HEK293 (cell line): ENCODE measurements at regions not wholly inside any gene's neighbourhood (a gene's known extent, or its start where the extent isn't known, plus 50 kb on each side); places are given as distances from the start of the nearest gene placed in this dataset.

Experiments
- CTCF ChIA-PET: fragments of 350-600 bp; formaldehyde crosslinking; extraction: SDS; loops from one replicate; lab custom pipeline; 2021; ENCODE audit warnings: antibody characterized with exemption; lab: Yijun Ruan, JAX
- POLR2A ChIA-PET: fragments of 300-600 bp; formaldehyde crosslinking; extraction: SDS; loops from one replicate; lab custom pipeline; 2020; ENCODE audit warnings: antibody characterized with exemption, inconsistent platforms; lab: Yijun Ruan, JAX
- H3K27ac ChIP-seq: fragments of 200-500 bp; sonication (Bioruptor generic); 2 replicates; pipeline ENCODE4 v1.5.1; 2014; ENCODE audit warnings: low read depth, low read length, control low read depth, inconsistent platforms; ENCODE audit errors: extremely low read depth
- H3K36me3 ChIP-seq, 2 experiments: fragments of 200-500 bp in 1 of 2; sonication (Bioruptor generic) in 1 of 2; 1 replicate in 1 of 2; 2 replicates in 1 of 2; pipeline ENCODE4 v1.5.1; 2014 to 2017; ENCODE audit warnings: inconsistent platforms in 2 of 2, low read length in 2 of 2; ENCODE audit not compliant: control insufficient read depth in 2 of 2, insufficient read depth in 1 of 2
- H3K4me1 ChIP-seq: fragments of 200-500 bp; sonication (Bioruptor generic); 2 replicates; pipeline ENCODE4 v1.5.1; 2014; ENCODE audit warnings: mild to moderate bottlenecking, low read length, inconsistent platforms; ENCODE audit not compliant: control insufficient read depth, insufficient read depth
- H3K4me3 ChIP-seq: 2 replicates; pipeline ENCODE4 v1.5.1; 2011; ENCODE audit warnings: low read depth, mild to moderate bottlenecking, control low read depth, low read length, moderate library complexity
- H3K9me3 ChIP-seq: fragments of 200-500 bp; sonication (Bioruptor generic); 2 replicates; pipeline ENCODE4 v1.5.1; 2014; ENCODE audit warnings: low read depth, low read length, inconsistent platforms; ENCODE audit not compliant: control insufficient read depth, insufficient read depth
- BCL11A ChIP-seq: fragments of 450-650 bp; formaldehyde crosslinking; IDR thresholded peaks from 2 replicates; pipeline ENCODE4 v1.5.1; 2016; ENCODE audit warnings: low read depth, missing biosample characterization, missing genetic modification characterization
- KLF10 ChIP-seq: fragments of 450-650 bp; IDR thresholded peaks from 2 replicates; pipeline ENCODE4 v1.5.1; 2018; ENCODE audit warnings: missing biosample characterization, mild to moderate bottlenecking, missing genetic modification characterization
- KLF7 ChIP-seq: fragments of 450-650 bp; formaldehyde crosslinking; IDR thresholded peaks from 2 replicates; pipeline ENCODE4 v1.5.1; 2016; ENCODE audit warnings: missing biosample characterization, missing genetic modification characterization, borderline replicate concordance
- KLF9 ChIP-seq: fragments of 450-650 bp; formaldehyde crosslinking; IDR thresholded peaks from 2 replicates; pipeline ENCODE4 v1.5.1; 2016; ENCODE audit warnings: missing biosample characterization, missing genetic modification characterization, low read depth
- MYNN ChIP-seq: fragments of 450-650 bp; formaldehyde crosslinking; IDR thresholded peaks from 2 replicates; pipeline ENCODE4 v1.5.1; 2016; ENCODE audit warnings: missing biosample characterization, missing genetic modification characterization, borderline replicate concordance
- MZF1 ChIP-seq: fragments of 450-650 bp; formaldehyde crosslinking; IDR thresholded peaks from 2 replicates; pipeline ENCODE4 v1.5.1; 2017; ENCODE audit warnings: missing biosample characterization, missing genetic modification characterization, borderline replicate concordance
- SP2 ChIP-seq: fragments of 450-650 bp; formaldehyde crosslinking; IDR thresholded peaks from 2 replicates; pipeline ENCODE4 v1.5.1; 2016; ENCODE audit warnings: missing biosample characterization, missing genetic modification characterization
- WT1 ChIP-seq: fragments of 450-650 bp; formaldehyde crosslinking; IDR thresholded peaks from 2 replicates; pipeline ENCODE4 v1.5.1; 2016; ENCODE audit warnings: missing biosample characterization, missing genetic modification characterization
- ZBTB20 ChIP-seq: fragments of 450-650 bp; formaldehyde crosslinking; IDR thresholded peaks from 2 replicates; pipeline ENCODE4 v1.5.1; 2016; ENCODE audit warnings: missing biosample characterization, missing genetic modification characterization
- ZNF114 ChIP-seq: fragments of 450-650 bp; formaldehyde crosslinking; IDR thresholded peaks from 2 replicates; pipeline ENCODE4 v1.5.0; 2017; ENCODE audit warnings: missing biosample characterization, missing genetic modification characterization
- ZNF121 ChIP-seq: fragments of 450-650 bp; formaldehyde crosslinking; IDR thresholded peaks from 2 replicates; pipeline ENCODE4 v1.5.1; 2016; ENCODE audit warnings: missing biosample characterization, missing genetic modification characterization
- ZNF175 ChIP-seq: fragments of 450-650 bp; formaldehyde crosslinking; IDR thresholded peaks from 2 replicates; pipeline ENCODE4 v1.5.1; 2016; ENCODE audit warnings: missing biosample characterization, missing genetic modification characterization
- ZNF19 ChIP-seq: fragments of 450-650 bp; formaldehyde crosslinking; IDR thresholded peaks from 2 replicates; pipeline ENCODE4; 2016; ENCODE audit warnings: missing biosample characterization, missing genetic modification characterization, low read depth
- ZNF221 ChIP-seq: fragments of 450-650 bp; formaldehyde crosslinking; IDR thresholded peaks from 2 replicates; pipeline ENCODE4 v1.5.1; 2017; ENCODE audit warnings: missing biosample characterization, missing genetic modification characterization, borderline replicate concordance
- ZNF311 ChIP-seq: fragments of 450-650 bp; formaldehyde crosslinking; IDR thresholded peaks from 2 replicates; pipeline ENCODE4 v1.5.1; 2017; ENCODE audit warnings: missing biosample characterization, missing genetic modification characterization, borderline replicate concordance
- ZNF548 ChIP-seq: fragments of 450-650 bp; formaldehyde crosslinking; IDR thresholded peaks from 2 replicates; pipeline ENCODE4 v1.5.1; 2016; ENCODE audit warnings: missing biosample characterization, missing genetic modification characterization
- ZNF610 ChIP-seq: fragments of 450-650 bp; formaldehyde crosslinking; IDR thresholded peaks from 2 replicates; pipeline ENCODE4 v1.5.1; 2016; ENCODE audit warnings: missing biosample characterization, missing genetic modification characterization, borderline replicate concordance
- ZNF621 ChIP-seq: fragments of 450-650 bp; formaldehyde crosslinking; IDR thresholded peaks from 2 replicates; pipeline ENCODE4 v1.5.1; 2017; ENCODE audit warnings: missing biosample characterization, missing genetic modification characterization
- ZNF776 ChIP-seq: fragments of 450-650 bp; formaldehyde crosslinking; IDR thresholded peaks from 2 replicates; pipeline ENCODE4 v1.5.0; 2017; ENCODE audit warnings: missing biosample characterization, missing genetic modification characterization, borderline replicate concordance
- ZNF830 ChIP-seq: fragments of 450-650 bp; IDR thresholded peaks from 2 replicates; pipeline ENCODE4 v1.5.0; 2018; ENCODE audit warnings: missing biosample characterization, missing genetic modification characterization, low read depth, mild to moderate bottlenecking, moderate library complexity
- ZSCAN23 ChIP-seq: fragments of 450-650 bp; formaldehyde crosslinking; IDR thresholded peaks from 2 replicates; pipeline ENCODE4 v1.5.1; 2016; ENCODE audit warnings: missing biosample characterization, missing genetic modification characterization
- TF ChIP-seq, protein P1 (sequence below): fragments of 450-650 bp; formaldehyde crosslinking; optimal IDR thresholded peaks from 2 replicates; pipeline ENCODE3; 2016; ENCODE audit warnings: missing biosample characterization, mild to moderate bottlenecking, missing genetic modification characterization
- TF ChIP-seq, protein P2 (sequence below): fragments of 450-650 bp; formaldehyde crosslinking; conservative IDR thresholded peaks from 2 replicates; pipeline ENCODE4 v1.5.1; 2016; ENCODE audit warnings: low read depth, missing biosample characterization, missing genetic modification characterization
- TF ChIP-seq, protein P3 (sequence below): fragments of 450-650 bp; formaldehyde crosslinking; IDR thresholded peaks from 2 replicates; pipeline ENCODE4 v1.5.1; 2016; ENCODE audit warnings: missing biosample characterization, missing genetic modification characterization
- TF ChIP-seq, protein P4 (sequence below): fragments of 450-650 bp; formaldehyde crosslinking; IDR thresholded peaks from 2 replicates; pipeline ENCODE4 v1.5.1; 2016; ENCODE audit warnings: missing biosample characterization, missing genetic modification characterization
- TF ChIP-seq, protein P5 (sequence below): fragments of 450-650 bp; formaldehyde crosslinking; IDR thresholded peaks from 2 replicates; pipeline ENCODE4 v1.5.1; 2016; ENCODE audit warnings: missing biosample characterization, missing genetic modification characterization

DNA sequence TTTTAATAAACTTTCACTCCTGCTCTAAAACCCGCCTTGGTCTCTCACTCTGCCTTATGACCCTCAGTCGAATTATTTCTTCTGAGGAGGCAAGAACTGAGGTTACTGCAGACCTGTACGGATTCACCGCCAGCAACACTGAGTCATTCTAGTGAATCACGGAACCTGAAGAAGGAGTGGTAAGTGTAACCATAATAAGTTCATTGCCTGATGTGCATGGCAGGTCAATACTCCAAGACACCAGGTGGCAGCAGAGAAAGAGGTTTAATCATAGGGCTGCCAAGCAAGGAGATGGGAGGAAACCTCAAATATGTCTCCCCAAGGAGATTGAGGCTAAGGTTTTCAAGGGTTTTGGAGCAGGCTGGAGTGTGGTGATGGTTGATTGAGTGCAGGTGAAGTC lies 204.3 kb upstream of the IPO5 start:
- no peaks in the 10 kb centered on the region for H3K9me3 ChIP-seq
- POLR2A ChIA-PET, result no interaction called here
- TF ChIP-seq BCL11A (no peak), KLF7 (tag by site-specific recombination) (no peak), ZNF121 (tag by site-specific recombination) (no peak), WT1 (tag by site-specific recombination) (no peak), ZNF610 (tag by site-specific recombination) (no peak), ZNF175 (no peak), KLF9 (no peak), ZNF114 (no peak), ZNF548 (tag by site-specific recombination) (no peak), SP2 (tag by site-specific recombination) (no peak), ZNF19 (tag by site-specific recombination) (no peak), ZSCAN23 (tag by site-specific recombination) (no peak)
- TF ChIP-seq, protein P1, sequence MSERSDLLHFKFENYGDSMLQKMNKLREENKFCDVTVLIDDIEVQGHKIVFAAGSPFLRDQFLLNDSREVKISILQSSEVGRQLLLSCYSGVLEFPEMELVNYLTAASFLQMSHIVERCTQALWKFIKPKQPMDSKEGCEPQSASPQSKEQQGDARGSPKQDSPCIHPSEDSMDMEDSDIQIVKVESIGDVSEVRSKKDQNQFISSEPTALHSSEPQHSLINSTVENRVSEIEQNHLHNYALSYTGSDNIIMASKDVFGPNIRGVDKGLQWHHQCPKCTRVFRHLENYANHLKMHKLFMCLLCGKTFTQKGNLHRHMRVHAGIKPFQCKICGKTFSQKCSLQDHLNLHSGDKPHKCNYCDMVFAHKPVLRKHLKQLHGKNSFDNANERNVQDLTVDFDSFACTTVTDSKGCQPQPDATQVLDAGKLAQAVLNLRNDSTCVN (tag by site-specific recombination), result no peak
- TF ChIP-seq, protein P2, sequence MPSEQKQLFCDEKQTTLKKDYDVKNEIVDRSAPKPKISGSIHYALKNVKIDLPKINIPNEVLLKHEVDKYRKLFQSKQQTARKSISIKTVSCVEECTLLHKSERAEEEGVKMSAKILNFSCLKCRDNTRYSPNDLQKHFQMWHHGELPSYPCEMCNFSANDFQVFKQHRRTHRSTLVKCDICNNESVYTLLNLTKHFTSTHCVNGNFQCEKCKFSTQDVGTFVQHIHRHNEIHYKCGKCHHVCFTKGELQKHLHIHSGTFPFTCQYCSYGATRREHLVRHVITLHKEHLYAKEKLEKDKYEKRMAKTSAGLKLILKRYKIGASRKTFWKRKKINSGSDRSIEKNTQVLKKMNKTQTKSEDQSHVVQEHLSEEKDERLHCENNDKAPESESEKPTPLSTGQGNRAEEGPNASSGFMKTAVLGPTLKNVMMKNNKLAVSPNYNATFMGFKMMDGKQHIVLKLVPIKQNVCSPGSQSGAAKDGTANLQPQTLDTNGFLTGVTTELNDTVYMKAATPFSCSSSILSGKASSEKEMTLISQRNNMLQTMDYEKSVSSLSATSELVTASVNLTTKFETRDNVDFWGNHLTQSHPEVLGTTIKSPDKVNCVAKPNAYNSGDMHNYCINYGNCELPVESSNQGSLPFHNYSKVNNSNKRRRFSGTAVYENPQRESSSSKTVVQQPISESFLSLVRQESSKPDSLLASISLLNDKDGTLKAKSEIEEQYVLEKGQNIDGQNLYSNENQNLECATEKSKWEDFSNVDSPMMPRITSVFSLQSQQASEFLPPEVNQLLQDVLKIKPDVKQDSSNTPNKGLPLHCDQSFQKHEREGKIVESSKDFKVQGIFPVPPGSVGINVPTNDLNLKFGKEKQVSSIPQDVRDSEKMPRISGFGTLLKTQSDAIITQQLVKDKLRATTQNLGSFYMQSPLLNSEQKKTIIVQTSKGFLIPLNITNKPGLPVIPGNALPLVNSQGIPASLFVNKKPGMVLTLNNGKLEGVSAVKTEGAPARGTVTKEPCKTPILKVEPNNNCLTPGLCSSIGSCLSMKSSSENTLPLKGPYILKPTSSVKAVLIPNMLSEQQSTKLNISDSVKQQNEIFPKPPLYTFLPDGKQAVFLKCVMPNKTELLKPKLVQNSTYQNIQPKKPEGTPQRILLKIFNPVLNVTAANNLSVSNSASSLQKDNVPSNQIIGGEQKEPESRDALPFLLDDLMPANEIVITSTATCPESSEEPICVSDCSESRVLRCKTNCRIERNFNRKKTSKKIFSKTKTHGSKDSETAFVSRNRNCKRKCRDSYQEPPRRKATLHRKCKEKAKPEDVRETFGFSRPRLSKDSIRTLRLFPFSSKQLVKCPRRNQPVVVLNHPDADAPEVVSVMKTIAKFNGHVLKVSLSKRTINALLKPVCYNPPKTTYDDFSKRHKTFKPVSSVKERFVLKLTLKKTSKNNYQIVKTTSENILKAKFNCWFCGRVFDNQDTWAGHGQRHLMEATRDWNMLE (tag by site-specific recombination), result no peak
- H3K36me3 ChIP-seq, result no peaks in the 10 kb centered on the region
- H3K27ac ChIP-seq, result no peak overlapping the region
- H3K4me3 ChIP-seq, result no peak overlapping the region
- H3K4me1 ChIP-seq, result no peaks in the 10 kb centered on the region
- CTCF ChIA-PET, result no interaction called here

DNA sequence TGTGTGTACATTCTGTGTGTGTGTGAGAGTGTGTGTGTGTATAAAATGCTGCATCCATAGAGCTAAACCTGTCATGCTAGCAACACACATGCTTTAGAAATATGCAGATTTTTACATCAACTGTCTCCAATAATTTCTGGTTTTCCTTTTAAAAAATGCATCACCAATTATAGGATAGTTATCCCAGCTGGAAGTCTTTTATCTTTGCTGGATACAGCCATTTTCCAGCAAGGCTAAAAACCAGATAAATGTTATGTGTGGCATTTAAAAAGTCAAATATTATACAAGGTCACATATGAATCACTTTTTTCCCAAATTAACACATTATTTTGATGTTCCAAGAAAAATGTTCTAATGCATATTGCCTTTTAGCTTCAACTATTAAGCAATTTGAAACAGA lies 202.0 kb upstream of the IPO5 start:
- H3K4me3 ChIP-seq, result no peak overlapping the region
- H3K36me3 ChIP-seq, result no peaks in the 10 kb centered on the region
- H3K9me3 ChIP-seq, result no peaks in the 10 kb centered on the region
- ChIA-PET CTCF (interaction anchor here (1.4 kb wide), 1 partner anchor 11 kb away, joined by 4 read pairs; no protein-coding TSS in a partner anchor), POLR2A (no interaction called here)
- H3K4me1 ChIP-seq, result no peaks in the 10 kb centered on the region
- no peak overlapping the region for H3K27ac ChIP-seq
- TF ChIP-seq, protein P3, sequence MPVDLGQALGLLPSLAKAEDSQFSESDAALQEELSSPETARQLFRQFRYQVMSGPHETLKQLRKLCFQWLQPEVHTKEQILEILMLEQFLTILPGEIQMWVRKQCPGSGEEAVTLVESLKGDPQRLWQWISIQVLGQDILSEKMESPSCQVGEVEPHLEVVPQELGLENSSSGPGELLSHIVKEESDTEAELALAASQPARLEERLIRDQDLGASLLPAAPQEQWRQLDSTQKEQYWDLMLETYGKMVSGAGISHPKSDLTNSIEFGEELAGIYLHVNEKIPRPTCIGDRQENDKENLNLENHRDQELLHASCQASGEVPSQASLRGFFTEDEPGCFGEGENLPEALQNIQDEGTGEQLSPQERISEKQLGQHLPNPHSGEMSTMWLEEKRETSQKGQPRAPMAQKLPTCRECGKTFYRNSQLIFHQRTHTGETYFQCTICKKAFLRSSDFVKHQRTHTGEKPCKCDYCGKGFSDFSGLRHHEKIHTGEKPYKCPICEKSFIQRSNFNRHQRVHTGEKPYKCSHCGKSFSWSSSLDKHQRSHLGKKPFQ (tag by site-specific recombination), result no peak
- TF ChIP-seq, protein P4, sequence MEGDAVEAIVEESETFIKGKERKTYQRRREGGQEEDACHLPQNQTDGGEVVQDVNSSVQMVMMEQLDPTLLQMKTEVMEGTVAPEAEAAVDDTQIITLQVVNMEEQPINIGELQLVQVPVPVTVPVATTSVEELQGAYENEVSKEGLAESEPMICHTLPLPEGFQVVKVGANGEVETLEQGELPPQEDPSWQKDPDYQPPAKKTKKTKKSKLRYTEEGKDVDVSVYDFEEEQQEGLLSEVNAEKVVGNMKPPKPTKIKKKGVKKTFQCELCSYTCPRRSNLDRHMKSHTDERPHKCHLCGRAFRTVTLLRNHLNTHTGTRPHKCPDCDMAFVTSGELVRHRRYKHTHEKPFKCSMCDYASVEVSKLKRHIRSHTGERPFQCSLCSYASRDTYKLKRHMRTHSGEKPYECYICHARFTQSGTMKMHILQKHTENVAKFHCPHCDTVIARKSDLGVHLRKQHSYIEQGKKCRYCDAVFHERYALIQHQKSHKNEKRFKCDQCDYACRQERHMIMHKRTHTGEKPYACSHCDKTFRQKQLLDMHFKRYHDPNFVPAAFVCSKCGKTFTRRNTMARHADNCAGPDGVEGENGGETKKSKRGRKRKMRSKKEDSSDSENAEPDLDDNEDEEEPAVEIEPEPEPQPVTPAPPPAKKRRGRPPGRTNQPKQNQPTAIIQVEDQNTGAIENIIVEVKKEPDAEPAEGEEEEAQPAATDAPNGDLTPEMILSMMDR, result no peak
- no peak for TF ChIP-seq ZNF221 (tag by site-specific recombination)
- TF ChIP-seq ZNF311, result no peak
- no peak for TF ChIP-seq KLF10 (tag by site-specific recombination)
- TF ChIP-seq ZNF121 (tag by site-specific recombination), result no peak
- TF ChIP-seq MYNN (tag by site-specific recombination), result no peak
- no peak for TF ChIP-seq ZBTB20 (tag by site-specific recombination)
- TF ChIP-seq MZF1 (tag by site-specific recombination), result no peak
- no peak for TF ChIP-seq KLF7 (tag by site-specific recombination)
- TF ChIP-seq ZNF621 (tag by site-specific recombination), result no peak
- TF ChIP-seq ZNF776 (tag by site-specific recombination), result no peak
- TF ChIP-seq, protein P5, sequence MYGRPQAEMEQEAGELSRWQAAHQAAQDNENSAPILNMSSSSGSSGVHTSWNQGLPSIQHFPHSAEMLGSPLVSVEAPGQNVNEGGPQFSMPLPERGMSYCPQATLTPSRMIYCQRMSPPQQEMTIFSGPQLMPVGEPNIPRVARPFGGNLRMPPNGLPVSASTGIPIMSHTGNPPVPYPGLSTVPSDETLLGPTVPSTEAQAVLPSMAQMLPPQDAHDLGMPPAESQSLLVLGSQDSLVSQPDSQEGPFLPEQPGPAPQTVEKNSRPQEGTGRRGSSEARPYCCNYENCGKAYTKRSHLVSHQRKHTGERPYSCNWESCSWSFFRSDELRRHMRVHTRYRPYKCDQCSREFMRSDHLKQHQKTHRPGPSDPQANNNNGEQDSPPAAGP (tag by site-specific recombination), result no peak
- TF ChIP-seq ZNF830 (tag by site-specific recombination), result no peak
